Osteocyte (in vitro differentiated cells): ENCODE measurements at regions not wholly inside any gene's neighbourhood (a gene's known extent, or its start where the extent isn't known, plus 50 kb on each side); places are given as distances from the start of the nearest gene placed in this dataset.
A peak's percentile ranks its signal among the peaks of the same experiment; 100 is the strongest.

Experiments
- DNase-seq: peaks from one replicate; pipeline ENCODE4 v3.0.0; 2021; ENCODE audit warnings: mixed read lengths; ENCODE audit not compliant: unreplicated experiment; ENCODE audit errors: extremely low spot score
- H3K27ac Mint-ChIP-seq: one replicate; pipeline ENCODE4 v1.8.0; 2021; ENCODE audit warnings: mild to moderate bottlenecking, mixed read lengths; ENCODE audit not compliant: unreplicated experiment
- H3K27me3 Mint-ChIP-seq: one replicate; pipeline ENCODE4 v1.8.0; 2021; ENCODE audit warnings: mixed read lengths; ENCODE audit not compliant: unreplicated experiment
- H3K36me3 Mint-ChIP-seq: one replicate; pipeline ENCODE4 v1.8.0; 2021; ENCODE audit warnings: mixed read lengths; ENCODE audit not compliant: unreplicated experiment
- H3K4me1 Mint-ChIP-seq: one replicate; pipeline ENCODE4 v1.8.0; 2021; ENCODE audit warnings: mixed read lengths; ENCODE audit not compliant: unreplicated experiment
- H3K4me3 Mint-ChIP-seq: one replicate; pipeline ENCODE4 v1.8.0; 2021; ENCODE audit warnings: mild to moderate bottlenecking, moderate library complexity, mixed read lengths; ENCODE audit not compliant: unreplicated experiment
- H3K9me3 Mint-ChIP-seq: one replicate; pipeline ENCODE4 v1.8.0; 2021; ENCODE audit warnings: mixed read lengths; ENCODE audit not compliant: unreplicated experiment
- TF ChIP-seq, protein P1 (sequence below): fragments of 200-600 bp; sonication (generic); IDR thresholded peaks from 2 replicates; pipeline ENCODE4 v1.5.0; 2021; ENCODE audit warnings: antibody characterized with exemption, mild to moderate bottlenecking, moderate library complexity

DNA sequence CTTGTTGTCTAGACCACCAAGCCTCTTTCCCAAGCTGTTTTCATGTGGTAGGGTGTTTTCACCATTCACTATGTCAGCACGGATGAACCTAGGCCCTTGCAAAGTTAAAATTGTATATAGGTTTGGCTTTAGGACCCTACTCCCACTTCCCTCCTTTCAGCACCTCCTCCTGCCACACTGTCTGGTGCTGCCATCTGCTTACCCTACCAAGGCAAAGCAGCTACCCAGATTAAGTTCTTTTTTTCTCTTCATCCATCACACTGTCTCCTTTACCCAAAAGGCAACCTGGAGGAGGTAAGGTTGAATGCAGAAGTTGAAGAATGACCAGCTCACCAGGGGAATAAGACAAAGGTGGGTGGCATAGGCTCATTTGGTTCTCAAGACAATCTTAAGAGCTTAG lies 184.0 kb downstream of the CDC5L start:
- no peak for DNase-seq
- TF ChIP-seq, protein P1, sequence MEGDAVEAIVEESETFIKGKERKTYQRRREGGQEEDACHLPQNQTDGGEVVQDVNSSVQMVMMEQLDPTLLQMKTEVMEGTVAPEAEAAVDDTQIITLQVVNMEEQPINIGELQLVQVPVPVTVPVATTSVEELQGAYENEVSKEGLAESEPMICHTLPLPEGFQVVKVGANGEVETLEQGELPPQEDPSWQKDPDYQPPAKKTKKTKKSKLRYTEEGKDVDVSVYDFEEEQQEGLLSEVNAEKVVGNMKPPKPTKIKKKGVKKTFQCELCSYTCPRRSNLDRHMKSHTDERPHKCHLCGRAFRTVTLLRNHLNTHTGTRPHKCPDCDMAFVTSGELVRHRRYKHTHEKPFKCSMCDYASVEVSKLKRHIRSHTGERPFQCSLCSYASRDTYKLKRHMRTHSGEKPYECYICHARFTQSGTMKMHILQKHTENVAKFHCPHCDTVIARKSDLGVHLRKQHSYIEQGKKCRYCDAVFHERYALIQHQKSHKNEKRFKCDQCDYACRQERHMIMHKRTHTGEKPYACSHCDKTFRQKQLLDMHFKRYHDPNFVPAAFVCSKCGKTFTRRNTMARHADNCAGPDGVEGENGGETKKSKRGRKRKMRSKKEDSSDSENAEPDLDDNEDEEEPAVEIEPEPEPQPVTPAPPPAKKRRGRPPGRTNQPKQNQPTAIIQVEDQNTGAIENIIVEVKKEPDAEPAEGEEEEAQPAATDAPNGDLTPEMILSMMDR: no peak
- Mint-ChIP-seq H3K4me3 (no peak overlapping the region), H3K4me1 (peaks cover 14% of the 10 kb centered on the region), H3K27me3 (peaks cover 2% of the 10 kb centered on the region), H3K36me3 (no peaks in the 10 kb centered on the region), H3K9me3 (no peaks in the 10 kb centered on the region), H3K27ac (no peak overlapping the region)

DNA sequence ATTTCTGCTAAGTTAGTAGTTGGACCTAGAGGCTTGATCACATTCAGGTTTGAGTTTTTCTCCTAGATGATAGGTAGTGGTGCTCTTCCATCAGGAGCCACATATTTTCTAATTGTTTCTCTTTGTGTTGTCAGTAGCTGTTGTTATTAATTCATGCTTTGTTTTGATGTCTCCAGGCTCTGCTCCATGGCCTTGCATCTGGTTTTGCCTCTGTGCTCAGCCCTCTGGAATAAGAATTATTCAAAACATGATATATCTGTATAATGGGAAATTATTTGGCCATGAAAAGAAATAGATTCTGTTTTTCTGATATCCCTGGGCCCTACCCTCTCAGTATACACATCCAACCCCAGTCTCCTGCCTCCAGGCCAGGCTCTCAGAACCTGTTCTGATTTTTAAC lies 184.8 kb downstream of the CDC5L start:
- no peak for DNase-seq
- TF ChIP-seq, protein P1: no peak
- Mint-ChIP-seq H3K27me3 (peaks cover 3% of the 10 kb centered on the region), H3K27ac (no peak overlapping the region), H3K36me3 (no peaks in the 10 kb centered on the region), H3K9me3 (no peaks in the 10 kb centered on the region), H3K4me3 (no peak overlapping the region), H3K4me1 (peaks cover 14% of the 10 kb centered on the region)

DNA sequence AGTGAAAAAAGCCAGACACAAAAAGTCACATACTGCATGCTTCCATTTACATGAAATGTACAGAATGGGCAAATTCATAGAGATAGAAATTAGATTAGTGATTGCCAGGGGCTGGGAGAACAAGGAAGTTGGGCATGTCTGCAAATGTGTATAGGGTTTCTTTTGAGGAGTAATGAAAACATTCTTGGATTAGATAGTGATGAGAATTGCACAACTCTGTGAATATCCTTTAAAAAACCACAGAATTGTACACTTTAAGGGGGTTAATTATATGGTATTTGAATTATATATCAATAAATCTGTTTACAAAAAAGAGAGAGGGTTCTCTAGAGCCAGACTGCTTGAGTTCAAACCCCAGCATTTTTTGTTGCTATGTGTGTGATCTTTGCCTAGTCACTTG lies 188.1 kb downstream of the CDC5L start:
- no peak for DNase-seq
- TF ChIP-seq, protein P1: no peak
- Mint-ChIP-seq H3K9me3 (no peaks in the 10 kb centered on the region), H3K27me3 (peaks cover 4% of the 10 kb centered on the region), H3K4me3 (no peak overlapping the region), H3K27ac (no peak overlapping the region), H3K4me1 (peaks cover 6% of the 10 kb centered on the region), H3K36me3 (no peaks in the 10 kb centered on the region)

DNA sequence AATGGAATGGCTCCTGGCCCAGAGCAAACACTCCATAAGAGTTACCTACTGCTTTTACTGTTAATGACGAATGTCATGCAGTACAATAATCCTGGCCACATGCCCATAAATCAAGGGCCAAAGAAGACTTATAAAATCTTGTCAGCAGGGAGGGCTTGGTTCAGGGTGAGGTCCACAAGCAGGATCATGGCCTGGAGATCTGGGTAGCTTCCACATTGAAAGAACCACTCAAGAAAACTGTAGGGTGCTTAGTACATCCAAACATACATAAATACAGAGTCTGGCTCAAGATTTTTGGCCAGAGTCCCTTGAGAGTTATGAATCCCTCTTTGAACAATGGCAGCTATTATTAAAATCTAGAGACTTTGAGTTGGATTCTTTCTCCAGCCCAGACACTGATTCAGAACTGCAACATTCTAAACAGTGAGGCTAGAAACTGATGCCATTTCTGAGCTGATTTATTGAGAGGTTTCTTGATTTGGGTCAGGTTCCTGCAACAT lies 188.7 kb downstream of the CDC5L start:
- no peaks in the 10 kb centered on the region for H3K36me3 Mint-ChIP-seq
- H3K27me3 Mint-ChIP-seq: peaks cover 4% of the 10 kb centered on the region
- no peaks in the 10 kb centered on the region for H3K9me3 Mint-ChIP-seq
- H3K4me1 Mint-ChIP-seq: peaks cover 11% of the 10 kb centered on the region
- no peak overlapping the region for H3K4me3 Mint-ChIP-seq
- no peak overlapping the region for H3K27ac Mint-ChIP-seq
- TF ChIP-seq, protein P1: no peak
- no peak for DNase-seq

DNA sequence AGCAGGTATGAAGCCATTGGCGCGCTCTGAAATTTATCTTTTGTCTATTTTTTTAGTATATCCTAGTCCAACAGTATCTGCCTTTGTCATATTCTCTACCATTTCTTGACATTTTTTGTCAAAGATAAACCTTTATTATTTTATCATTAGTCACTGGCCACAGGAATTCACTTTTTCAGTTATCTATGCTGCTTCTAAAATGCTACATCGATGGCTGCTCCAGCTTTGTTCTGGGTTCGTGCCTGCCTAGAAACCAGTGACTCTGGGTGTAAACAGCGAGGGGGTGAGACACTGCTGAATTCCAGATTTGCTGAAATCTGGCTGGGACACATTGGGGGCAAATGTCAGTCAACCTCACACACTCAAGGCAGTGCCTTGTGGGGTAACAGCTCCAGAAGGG lies 193.4 kb downstream of the CDC5L start:
- peaks cover 11% of the 10 kb centered on the region for H3K9me3 Mint-ChIP-seq
- H3K4me1 Mint-ChIP-seq: peaks cover 14% of the 10 kb centered on the region
- H3K36me3 Mint-ChIP-seq: peaks cover 3% of the 10 kb centered on the region
- TF ChIP-seq, protein P1: no peak
- H3K4me3 Mint-ChIP-seq: no peak overlapping the region
- peak overlapping the region; percentile 12 for H3K27ac Mint-ChIP-seq
- peaks cover 2% of the 10 kb centered on the region for H3K27me3 Mint-ChIP-seq
- DNase-seq: peak; percentile 25
